KMS-11 (cell line): ENCODE measurements at regions not wholly inside any gene's neighbourhood (a gene's known extent, or its start where the extent isn't known, plus 50 kb on each side); places are given as distances from the start of the nearest gene placed in this dataset.

ENCODE experiments used
- H2AFZ ChIP-seq: fragments of 200-600 bp; sonication (generic); 2 replicates; pipeline ENCODE4 v1.6.1; 2016; ENCODE audit warnings: antibody characterized with exemption, mixed run types, low read depth
- H3K27ac ChIP-seq: fragments of 200-600 bp; sonication (generic); 2 replicates; pipeline ENCODE4 v1.6.1; 2016; ENCODE audit warnings: mild to moderate bottlenecking, mixed run types
- H3K27me3 ChIP-seq: fragments of 200-600 bp; sonication (generic); 2 replicates; pipeline ENCODE4 v1.6.1; 2017; ENCODE audit warnings: mild to moderate bottlenecking, low read depth, mixed run types, moderate library complexity; ENCODE audit not compliant: insufficient read depth
- H3K36me3 ChIP-seq: fragments of 200-600 bp; sonication (generic); 2 replicates; pipeline ENCODE4 v1.6.1; 2017; ENCODE audit warnings: mild to moderate bottlenecking, mixed run types; ENCODE audit not compliant: insufficient read depth
- H3K4me1 ChIP-seq: fragments of 200-600 bp; sonication (generic); 2 replicates; pipeline ENCODE4 v1.6.1; 2016; ENCODE audit warnings: mild to moderate bottlenecking, low read depth, mixed run types; ENCODE audit not compliant: poor library complexity, severe bottlenecking
- H3K4me2 ChIP-seq: fragments of 200-600 bp; sonication (generic); 2 replicates; pipeline ENCODE4 v1.7.0; 2016; ENCODE audit warnings: mild to moderate bottlenecking, mixed run types
- H3K4me3 ChIP-seq: fragments of 200-600 bp; sonication (generic); IDR thresholded peaks from 2 replicates; pipeline ENCODE4 v1.6.1; 2017; ENCODE audit warnings: low read depth, low read length, mixed read lengths; ENCODE audit not compliant: insufficient read depth
- H3K79me2 ChIP-seq: fragments of 200-600 bp; sonication (generic); 2 replicates; pipeline ENCODE4 v1.6.1; 2016; ENCODE audit warnings: low read depth, mixed run types; ENCODE audit not compliant: insufficient read depth
- H3K9ac ChIP-seq: fragments of 200-600 bp; sonication (generic); 2 replicates; pipeline ENCODE4 v1.6.1; 2016; ENCODE audit warnings: mild to moderate bottlenecking, mixed run types
- H4K20me1 ChIP-seq: fragments of 200-600 bp; sonication (generic); 2 replicates; pipeline ENCODE4 v1.6.1; 2016; ENCODE audit warnings: mild to moderate bottlenecking, mixed run types; ENCODE audit not compliant: insufficient read depth
- CTCF ChIP-seq: fragments of 200-600 bp; sonication (generic); conservative IDR thresholded peaks from 2 replicates; pipeline ENCODE4 v1.6.1; 2017; ENCODE audit warnings: low read depth, mild to moderate bottlenecking, antibody characterized with exemption, low read length, moderate library complexity, mixed read lengths

GRCh38 chr10:90975096-90975495 lies 54.2 kb upstream of the ANKRD1 start:
- Histone ChIP-seq H3K4me1 (no peaks in the 10 kb centered on the region), H3K9ac (no peak overlapping the region), H3K4me2 (no peak overlapping the region), H3K27ac (no peak overlapping the region), H3K4me3 (no peak overlapping the region), H4K20me1 (no peaks in the 10 kb centered on the region), H3K79me2 (no peaks in the 10 kb centered on the region), H2AFZ (no peak overlapping the region), H3K27me3 (no peaks in the 10 kb centered on the region), H3K36me3 (no peaks in the 10 kb centered on the region)
- no peak for TF ChIP-seq CTCF

GRCh38 chr10:90977162-90977854 lies 56.4 kb upstream of the ANKRD1 start:
- Histone ChIP-seq H3K4me1 (no peaks in the 10 kb centered on the region), H3K9ac (no peak overlapping the region), H3K4me3 (no peak overlapping the region), H4K20me1 (no peaks in the 10 kb centered on the region), H3K27ac (no peak overlapping the region), H2AFZ (no peak overlapping the region), H3K79me2 (no peaks in the 10 kb centered on the region), H3K4me2 (no peak overlapping the region), H3K36me3 (no peaks in the 10 kb centered on the region), H3K27me3 (no peaks in the 10 kb centered on the region)
- no peak for TF ChIP-seq CTCF

- Histone ChIP-seq H4K20me1 (no peaks in the 10 kb centered on the region), H3K4me2 (no peak overlapping the region), H3K4me3 (no peak overlapping the region), H3K27ac (no peak overlapping the region), H3K4me1 (no peaks in the 10 kb centered on the region), H3K9ac (no peak overlapping the region), H3K36me3 (no peaks in the 10 kb centered on the region), H2AFZ (no peak overlapping the region), H3K79me2 (no peaks in the 10 kb centered on the region), H3K27me3 (no peaks in the 10 kb centered on the region)
- TF ChIP-seq CTCF, result no peak
Measured at GRCh38 chr10:90977855-90978486, 57.1 kb upstream of the ANKRD1 start.

DNA sequence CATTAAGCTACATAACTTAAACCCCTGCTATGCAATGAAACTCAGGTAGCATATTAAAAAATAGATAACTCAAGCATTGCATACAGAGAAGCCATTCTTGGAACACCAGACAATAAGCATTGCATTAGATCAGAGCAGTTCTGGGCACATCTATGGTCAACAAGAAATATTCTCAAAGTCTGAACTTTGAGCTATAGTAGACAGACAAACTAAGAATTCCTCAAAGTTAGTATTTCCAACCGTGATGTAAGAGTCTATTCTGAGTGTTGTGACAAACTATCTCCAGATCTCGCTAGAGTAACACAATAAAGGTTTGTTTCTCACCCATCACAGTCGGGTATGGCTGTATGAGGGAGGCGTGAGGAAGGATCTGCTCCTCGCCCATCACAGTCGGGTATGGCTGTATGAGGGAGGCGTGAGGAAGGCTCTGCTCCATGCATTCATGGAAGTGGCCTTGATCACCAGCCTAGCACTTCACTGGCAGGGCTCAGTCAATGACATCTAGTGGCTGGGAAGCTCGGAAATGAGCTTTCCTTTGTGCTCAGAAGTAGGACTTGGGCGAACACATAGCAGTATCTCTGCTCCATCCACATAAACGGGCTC lies 61.6 kb upstream of the ANKRD1 start:
- no peak overlapping the region for H3K27ac ChIP-seq
- H3K36me3 ChIP-seq, result no peaks in the 10 kb centered on the region
- no peak for TF ChIP-seq CTCF
- H3K9ac ChIP-seq, result no peak overlapping the region
- H2AFZ ChIP-seq, result no peak overlapping the region
- H3K27me3 ChIP-seq, result no peaks in the 10 kb centered on the region
- no peak overlapping the region for H3K4me3 ChIP-seq
- peaks cover 6% of the 10 kb centered on the region for H3K4me1 ChIP-seq
- H4K20me1 ChIP-seq, result no peaks in the 10 kb centered on the region
- H3K79me2 ChIP-seq, result no peaks in the 10 kb centered on the region
- no peak overlapping the region for H3K4me2 ChIP-seq
